HG02759 (cell line): ENCODE measurements at regions not wholly inside any gene's neighbourhood (a gene's known extent, or its start where the extent isn't known, plus 50 kb on each side); places are given as distances from the start of the nearest gene placed in this dataset.

Source experiments
- ATAC-seq: cut with Tn5 transposase; IDR thresholded peaks from one replicate; pipeline ENCODE4 v1.9.1; 2021; ENCODE audit warnings: mild to moderate bottlenecking, moderate library complexity; ENCODE audit not compliant: unreplicated experiment

DNA sequence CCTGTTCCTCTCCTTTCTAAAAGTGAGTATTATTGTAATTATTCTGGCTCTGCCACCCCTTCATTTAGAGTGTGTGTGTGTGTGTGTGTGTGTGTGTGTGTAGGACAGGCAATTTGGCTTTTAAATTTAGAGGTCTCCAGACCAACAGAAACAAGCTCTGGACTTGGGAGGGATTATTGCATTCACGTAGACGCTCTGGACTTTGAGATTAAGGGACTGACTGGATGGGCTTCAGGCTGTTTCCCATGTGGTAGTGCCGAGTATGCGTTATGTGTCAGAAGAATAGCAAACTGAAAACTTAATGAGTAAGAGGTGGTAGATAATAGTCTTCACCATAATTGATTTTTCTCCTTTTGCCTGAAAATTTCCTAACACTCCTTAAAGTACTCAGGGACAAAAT is 281.9 kb downstream of the USP25 start:
- no peak for ATAC-seq

DNA sequence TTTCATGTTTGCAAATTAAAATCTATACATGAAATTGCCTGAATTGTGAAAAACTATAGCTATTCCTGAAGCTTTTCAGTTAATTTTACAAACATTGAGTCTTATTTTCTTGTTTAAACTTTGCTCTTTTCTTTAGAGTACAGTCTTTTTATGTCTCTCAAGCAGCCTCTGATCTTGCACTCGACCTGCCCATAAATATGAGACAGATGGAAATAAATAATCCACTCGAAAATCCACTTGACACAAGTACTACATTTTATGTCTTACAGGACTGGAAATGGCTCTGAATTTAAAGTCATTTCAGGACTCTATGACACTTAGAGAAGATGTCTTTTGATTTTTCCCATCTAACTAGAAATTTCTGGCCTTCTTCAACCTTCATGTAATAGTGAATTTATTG is 283.8 kb downstream of the USP25 start:
- ATAC-seq, result no peak

DNA sequence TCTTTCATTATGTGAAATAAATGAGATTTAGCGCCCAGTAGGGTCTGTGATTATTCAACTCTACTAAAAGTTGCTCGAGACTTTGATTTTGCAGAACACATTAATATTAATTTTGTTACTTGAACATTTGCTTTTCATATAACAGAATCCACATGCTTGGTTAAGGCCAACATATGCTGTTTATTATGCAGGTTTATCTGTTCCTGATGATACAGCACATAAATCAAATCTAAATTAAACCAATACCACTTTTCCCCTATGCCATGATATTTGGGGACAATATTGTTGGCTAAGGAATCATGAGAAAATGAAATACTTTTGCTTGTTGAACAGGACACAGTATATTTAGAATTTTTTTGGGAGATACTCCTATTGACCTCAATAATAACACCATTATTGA is 291.1 kb downstream of the USP25 start:
- no peak for ATAC-seq

DNA sequence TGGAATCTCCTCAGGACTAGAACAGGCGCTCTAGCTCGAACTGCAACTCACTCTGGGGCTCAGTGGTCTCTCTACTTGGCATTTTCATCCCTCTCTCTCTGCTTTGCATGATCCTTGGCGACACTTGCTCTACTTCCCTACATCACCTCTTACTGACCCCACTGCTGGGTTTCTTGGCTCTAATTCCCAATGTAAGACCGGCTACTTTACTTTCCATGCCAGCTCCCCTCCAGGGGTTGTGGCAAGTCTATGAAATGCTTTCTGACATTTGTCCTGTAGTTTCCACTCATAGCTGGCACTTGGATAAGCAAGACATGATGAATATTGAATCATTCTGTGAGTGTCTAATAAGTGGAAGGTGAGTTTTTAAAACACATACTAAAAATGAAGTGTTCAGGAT is 292.3 kb downstream of the USP25 start:
- ATAC-seq, result no peak

DNA sequence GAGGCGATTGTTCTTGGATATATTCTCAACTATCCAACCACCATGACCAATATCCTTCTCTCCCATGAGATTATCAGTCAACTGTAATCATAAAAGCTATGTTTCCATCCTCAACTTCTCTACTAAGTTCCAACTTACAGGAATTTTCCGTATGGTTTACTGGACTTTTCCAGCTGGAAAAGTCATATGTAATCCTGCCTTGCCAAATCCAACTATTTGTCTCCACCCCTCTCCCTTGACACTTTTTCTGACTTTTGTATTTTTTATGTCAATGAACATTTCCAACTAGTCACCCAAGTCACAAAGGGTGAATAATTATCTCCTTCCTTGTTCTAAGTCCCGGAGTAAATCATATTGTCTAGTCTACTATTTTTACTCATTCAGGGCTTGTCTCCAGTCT is 293.1 kb downstream of the USP25 start:
- no peak for ATAC-seq

DNA sequence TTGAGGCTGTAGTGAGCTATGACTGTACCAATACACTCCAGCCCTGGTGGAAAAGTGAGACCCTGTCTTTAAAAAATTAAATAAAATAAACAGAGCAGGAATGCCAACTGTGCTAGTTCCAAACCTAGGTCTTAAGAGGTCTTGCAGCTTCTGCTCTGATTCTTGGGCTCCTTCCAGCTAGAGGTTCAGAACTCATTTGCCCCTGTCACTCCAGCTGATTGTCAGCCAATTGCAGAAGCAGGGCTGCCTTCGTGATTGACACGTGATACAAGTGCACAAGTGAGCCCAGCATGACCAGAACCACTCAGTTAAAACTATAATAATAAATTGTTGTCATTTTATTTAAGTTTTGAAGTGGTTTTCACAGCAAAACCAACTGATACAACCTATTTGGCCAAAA is 298.4 kb downstream of the USP25 start:
- no peak for ATAC-seq

DNA sequence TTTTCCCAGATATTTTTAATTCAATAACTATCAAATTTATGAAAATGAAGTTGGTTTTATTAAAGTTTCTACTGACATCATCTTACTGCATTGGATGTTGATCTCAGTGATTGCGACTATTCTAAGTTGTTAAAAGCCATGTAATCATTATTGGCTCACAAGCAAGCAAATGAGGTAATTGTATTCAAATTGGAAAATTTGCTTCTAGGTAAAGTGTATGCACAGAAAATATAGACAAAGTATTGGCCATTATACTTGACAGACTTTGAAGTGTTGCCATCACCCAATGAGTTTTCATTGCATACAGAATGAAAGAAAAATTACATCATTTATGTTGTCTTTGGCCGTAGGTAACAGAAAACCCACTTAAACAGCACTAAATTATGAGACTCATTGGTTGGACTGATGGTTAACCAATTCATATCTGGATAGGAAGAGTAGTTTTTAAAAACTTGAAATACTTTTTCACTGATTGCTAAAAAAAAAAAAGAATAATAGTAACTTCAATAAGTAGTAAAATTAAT is 299.2 kb downstream of the USP25 start:
- ATAC-seq, result no peak

DNA sequence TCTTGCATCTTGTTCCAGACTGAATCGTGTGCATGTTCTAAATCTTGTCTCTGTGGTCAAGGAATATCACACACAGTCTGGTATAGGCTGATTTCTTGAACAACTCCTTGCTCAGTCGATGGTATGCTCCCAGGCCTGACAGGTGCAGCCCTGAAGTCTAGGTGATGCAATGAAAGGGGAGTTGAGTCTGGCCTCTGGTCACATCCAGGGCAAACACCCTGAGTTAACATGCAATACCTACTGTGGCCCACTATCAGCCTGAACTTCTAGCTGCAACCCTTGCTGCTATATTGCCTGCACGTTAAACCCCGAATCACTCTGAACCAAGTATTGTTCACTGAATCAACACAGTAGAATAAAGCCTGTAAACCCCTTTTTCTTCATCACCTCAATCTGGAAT is 303.4 kb downstream of the USP25 start:
- ATAC-seq, result no peak

DNA sequence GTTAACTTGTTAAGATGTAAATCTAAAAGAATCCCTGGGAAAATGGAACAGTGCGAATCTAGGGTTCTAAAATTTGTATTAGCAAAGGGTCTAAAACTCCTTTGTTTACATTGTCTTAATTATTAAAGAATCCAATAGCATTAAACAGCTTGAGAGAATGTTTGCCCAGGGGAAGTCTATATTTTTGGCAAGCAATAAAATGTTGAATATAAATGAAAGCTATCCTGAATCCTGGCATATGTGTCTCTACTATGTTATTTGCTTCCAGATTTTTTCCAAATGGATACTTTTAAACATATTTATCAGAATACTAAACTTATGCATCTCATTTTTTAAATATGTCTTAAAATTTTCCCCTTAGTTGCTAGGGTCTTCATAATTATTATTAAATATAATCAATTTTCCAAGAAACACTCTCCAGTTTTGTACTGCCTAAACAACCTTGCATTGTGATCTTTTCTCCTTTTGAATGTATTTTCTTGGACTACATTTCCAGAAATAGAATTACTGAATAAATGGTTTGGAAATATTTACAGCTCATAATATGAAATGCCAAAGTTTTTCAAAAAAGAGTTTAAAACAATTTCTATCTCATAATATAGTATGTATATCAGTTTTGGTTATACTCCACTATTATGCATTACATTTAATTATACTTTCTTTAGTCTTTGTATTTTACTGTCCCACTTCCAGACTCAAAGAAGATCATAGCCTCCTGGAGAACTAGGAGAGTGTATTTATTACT is 304.8 kb downstream of the USP25 start:
- ATAC-seq, result no peak

DNA sequence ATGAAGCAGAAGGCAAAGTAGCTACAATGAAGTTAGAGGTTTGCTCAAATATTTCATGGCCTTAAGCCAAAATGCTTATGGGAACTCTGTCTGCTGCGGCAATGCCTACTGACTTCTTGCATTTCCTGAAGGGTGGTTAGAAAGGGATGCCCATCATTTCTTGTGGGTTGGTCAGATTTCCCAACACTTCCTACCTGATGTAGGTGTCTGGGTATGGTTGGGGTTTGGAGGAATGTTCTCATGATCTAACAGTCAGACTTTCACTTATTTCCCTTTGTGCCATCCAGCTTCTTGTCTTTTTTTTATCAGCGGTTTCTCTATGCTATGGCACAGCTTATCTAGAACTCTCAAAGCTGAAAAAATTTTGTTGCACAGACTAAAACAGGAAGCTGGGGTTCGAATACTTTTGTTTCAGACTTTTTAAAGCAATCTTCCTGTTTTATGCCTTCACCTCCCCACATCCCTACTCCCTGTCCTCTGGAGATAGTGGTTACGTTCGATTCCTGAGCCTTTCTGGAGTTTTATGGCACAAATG is 307.7 kb downstream of the USP25 start:
- no peak for ATAC-seq

DNA sequence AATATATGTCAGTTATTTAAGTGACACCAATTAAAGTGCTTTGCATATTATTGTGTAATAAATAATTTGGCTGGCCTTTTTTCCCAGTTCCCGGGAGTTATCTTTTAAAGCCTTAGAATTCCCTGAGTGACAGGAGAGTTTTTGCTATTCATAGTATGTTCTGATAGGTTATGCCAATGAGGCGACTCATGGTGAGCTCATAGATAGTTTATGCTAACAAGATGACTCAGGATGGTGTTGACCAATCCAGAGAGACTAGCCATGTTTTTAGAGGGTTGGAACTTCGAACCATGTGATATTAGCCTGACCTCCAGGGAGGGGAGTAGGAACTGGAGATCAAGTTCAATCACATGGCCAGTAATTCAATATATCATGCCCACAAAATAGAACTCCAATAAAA is 310.8 kb downstream of the USP25 start:
- ATAC-seq, result no peak

DNA sequence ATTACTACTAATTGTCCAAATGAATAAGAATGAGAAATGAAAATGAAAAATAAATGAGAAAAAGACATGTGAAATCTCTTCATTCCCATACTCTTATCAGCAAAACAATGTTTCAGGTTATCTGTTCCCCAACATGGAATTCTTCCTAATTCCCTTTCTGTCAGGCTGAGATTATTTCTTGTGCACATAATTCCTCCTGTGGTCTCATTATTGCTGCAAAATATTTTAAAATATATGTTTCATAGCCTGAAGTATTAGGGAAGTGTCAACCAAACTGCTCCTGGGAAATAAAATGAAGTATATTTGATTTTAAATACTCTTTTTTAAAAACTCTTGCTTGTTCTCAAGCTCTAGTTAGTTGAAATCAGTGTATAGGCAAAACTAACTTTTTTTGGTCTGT is 314.9 kb downstream of the USP25 start:
- no peak for ATAC-seq

DNA sequence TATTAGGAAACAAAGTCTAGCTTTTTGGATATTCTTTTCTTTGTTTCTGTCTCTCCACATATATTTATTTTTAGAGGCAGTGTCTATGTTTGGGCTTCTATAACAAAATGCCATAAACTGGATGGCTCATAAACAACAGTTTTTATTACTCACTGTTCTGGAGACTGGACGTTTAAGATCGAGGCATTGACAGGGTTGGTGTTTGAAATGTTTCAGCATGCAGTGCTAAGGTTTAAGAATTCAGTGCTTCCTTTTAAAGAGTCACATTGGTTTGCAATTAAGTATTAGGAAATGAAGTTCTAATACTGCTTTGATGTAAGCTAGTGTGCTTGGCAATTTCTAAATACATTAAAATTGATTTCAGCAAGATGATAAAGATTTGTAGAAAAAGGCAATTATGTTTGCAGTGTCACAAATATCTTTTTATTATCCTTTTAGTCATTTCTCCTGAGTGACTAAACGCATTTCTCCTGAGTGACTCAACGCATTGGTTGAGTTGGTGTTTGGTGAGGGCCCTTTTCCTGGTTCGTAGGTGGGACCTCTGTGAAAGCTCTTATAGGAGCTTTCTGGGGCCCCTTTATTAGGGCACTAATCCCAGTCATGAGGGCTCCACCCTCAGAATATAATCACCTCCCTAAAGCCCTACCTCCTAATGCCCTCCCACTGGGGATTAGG is 317.0 kb downstream of the USP25 start:
- ATAC-seq, result no peak

DNA sequence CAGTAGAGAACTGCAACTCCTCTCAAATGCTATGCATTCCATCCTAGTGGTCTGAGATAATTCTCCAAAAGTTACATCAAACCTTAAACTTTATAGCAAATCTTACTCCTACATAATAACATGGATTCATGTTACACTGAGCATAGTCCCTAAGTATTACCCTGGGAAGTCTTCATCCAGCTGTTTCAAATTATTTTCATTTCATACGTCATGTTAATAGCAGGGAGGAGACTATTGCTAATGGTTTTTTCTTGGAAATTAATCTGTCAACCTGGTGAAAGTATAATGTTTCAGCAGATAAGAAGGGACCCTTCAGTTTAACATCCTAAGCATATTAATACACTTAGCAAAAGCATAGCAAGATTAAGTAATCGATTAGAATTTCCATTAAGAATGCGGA is 318.1 kb downstream of the USP25 start:
- ATAC-seq, result no peak

DNA sequence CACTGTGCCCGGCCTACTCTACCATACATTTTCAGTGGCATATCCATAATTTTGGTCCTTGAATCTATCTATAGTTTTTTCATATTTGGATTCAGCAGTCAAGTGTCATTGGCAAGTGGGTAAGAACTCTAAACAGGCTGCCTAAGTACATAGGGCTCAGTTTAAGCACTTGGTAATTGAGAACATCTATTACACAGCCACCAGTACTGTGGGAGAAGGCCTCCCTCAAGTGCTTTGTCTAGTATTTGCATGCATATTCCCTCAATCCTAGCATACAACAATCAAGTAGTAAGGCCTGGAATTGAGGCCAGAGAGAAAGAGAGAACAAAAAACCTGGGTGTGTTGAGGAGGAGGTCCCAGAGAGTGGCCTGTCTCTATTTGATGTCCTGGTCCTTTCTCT is 325.2 kb downstream of the USP25 start:
- ATAC-seq, result no peak

DNA sequence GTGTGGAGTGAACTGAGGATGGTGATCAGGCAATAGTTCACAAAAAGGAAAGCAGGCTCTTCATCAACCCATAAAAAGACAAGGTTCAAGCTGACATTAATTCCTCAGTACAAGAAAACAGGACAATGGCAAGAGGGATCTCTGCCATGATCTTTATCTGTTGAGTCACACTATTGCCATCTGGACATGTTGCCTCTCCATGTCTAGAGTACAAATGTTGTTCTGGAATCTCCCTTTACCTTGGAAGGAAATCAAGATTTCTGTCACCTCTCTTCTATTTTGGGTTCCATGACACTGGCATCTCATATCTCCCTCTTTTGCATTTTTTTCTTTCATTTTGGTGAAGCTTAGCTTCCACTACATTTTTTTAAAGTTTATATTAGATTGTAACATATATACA is 329.1 kb downstream of the USP25 start:
- ATAC-seq, result no peak

DNA sequence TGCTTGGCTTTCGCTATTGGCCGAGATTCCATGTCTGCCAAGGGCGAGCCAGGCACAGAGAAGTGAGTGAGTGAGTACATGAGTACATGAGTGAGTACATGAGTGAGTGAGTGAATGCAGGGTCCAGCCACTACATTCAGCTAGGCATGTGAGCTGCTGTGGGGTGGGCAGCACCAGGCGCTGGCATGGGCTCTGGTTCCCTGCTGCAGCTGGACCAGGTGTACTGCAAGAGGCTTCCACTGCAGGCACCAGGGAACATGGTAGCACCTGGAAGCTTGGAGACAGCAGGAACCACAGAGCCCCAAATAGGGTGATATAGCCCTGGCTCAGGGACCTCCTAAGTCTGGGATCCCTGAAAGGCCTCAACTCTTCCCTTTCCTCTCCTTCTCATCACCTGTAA is 330.2 kb downstream of the USP25 start:
- ATAC-seq, result no peak

DNA sequence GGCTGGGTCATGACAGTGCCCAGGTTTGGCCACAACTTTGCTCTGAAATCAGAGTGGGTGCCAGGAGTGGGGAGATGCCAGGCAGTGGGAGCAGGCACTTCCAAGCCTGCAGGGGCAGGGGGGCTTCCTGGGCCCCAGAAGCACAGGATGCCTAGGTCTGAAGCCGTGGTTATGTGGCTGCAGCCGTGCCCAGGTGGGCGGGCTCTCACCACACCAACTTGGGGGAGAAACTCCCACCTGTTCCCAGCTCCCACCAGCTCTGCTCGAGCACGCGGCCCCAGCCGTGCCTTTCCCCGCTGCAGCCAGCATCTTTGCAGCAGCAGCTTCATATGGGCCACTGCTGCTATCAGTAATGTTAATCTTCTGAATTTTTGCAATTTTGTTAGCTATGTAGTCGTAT is 331.4 kb downstream of the USP25 start:
- ATAC-seq, result no peak

DNA sequence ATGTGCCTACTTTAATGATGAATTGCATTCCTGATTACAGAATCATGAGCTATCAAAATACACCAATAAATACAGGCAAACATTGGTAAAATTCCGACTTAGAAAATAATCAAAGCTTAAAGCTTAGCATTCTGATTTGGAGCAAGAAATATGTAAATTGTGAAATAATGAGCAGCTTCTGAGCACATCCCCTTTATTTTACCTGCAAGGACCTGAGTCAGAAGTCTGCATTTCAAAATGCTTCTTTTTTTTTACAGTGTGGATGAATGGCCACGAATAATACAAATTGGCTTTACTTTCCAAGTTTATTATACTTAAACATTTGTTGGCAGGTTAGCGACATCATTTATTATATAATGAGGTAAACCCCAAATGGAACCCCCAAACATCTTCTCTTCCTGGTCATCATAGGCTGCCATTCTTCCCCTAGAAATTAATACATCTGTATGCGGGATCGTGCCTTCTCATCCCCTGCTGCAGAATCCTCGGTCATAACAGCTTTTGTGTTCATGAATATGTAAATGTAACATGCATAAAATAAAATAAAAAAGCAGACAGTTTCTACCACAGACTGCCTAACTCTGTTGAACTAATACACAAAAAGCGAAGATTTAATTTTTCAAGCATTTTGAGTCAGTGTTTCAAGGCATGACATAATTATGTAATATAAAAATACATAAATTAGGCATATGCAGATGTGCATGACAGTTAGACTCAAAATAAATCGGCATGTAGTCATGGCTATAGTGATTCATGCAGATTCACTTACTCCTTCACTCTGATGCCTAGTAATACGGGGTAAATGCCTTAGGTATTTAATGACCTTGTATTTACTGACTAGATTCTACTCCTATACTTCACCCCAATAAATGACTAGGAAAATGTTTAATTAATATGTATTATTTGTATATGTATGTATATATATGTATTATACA is 339.7 kb downstream of the USP25 start:
- no peak for ATAC-seq

DNA sequence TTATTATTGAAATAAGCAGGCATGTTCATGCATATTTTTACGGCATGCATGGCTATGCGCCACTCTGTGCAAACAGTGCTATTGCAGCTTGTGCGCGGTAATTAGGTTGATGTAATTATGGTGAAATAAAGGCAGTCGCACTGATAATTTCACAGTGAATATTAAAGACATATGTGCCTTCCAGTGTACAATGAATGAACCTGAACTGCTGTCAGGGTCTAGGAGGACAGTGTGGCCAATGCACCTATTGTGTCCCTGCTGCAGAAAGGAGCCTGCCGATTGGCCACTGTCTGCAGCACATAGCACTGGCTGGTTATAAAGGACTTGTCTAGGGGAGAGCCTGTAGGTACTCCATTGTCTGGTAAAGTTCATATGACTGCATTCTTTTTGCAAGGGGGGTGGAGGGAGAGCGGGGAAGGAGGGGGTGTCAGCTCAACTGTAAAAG is 340.4 kb downstream of the USP25 start:
- ATAC-seq, result no peak

DNA sequence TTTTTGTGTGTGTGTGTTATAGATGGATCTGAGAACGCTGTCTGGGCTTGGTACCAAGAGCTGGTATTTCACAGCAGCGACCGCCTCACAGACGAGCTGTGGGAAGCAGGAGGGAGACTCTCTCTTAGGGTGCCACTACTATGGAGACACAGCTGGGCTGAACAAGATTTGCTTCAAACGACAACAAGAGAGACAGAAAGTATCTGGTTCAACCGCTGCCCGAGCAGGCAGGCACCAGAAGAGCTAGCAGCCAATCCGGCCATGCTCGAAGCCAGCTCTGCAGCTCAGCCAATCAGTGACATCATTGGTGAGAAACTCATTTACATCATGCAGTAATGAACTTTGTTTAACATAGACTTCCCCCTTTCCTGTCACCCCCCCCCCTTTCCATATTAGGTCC is 341.3 kb downstream of the USP25 start:
- no peak for ATAC-seq
